ENCODE measurements at regions not wholly inside any gene's neighbourhood (a gene's known extent, or its start where the extent isn't known, plus 50 kb on each side); places are given as distances from the start of the nearest gene placed in this dataset.

- TF ChIP-seq RFX5 (IDR thresholded peaks at IDR 0.05; ENCODE audit: low read depth, low read length) (no peak), EZH2 (IDR thresholded peaks at IDR 0.05; ENCODE audit: borderline replicate concordance, control insufficient read depth, low read depth, low read length) (no peak), MYB (IDR thresholded peaks at IDR 0.05; ENCODE audit: borderline replicate concordance, low read depth, low read length) (no peak), POLR2A (IDR thresholded peaks at IDR 0.05; ENCODE audit: low read depth, low read length) (no peak), FOXM1 (IDR thresholded peaks at IDR 0.05; ENCODE audit: low read depth, low read length) (no peak), SMAD5 (IDR thresholded peaks at IDR 0.05; ENCODE audit: low read depth) (no peak), EED (IDR thresholded peaks at IDR 0.05; ENCODE audit: low read depth) (no peak), MTA2 (IDR thresholded peaks at IDR 0.05; ENCODE audit: low read depth) (no peak), RAD21 (IDR thresholded peaks at IDR 0.05; ENCODE audit: insufficient read depth, low read depth, low read length) (no peak), EGR1 (IDR thresholded peaks at IDR 0.05; ENCODE audit: borderline replicate concordance in 1 of 2, low read depth in 2 of 2, low read length in 2 of 2) (no peak), ZNF207 (IDR thresholded peaks at IDR 0.05; ENCODE audit: borderline replicate concordance) (no peak)
- TF ChIP-seq, protein P1, sequence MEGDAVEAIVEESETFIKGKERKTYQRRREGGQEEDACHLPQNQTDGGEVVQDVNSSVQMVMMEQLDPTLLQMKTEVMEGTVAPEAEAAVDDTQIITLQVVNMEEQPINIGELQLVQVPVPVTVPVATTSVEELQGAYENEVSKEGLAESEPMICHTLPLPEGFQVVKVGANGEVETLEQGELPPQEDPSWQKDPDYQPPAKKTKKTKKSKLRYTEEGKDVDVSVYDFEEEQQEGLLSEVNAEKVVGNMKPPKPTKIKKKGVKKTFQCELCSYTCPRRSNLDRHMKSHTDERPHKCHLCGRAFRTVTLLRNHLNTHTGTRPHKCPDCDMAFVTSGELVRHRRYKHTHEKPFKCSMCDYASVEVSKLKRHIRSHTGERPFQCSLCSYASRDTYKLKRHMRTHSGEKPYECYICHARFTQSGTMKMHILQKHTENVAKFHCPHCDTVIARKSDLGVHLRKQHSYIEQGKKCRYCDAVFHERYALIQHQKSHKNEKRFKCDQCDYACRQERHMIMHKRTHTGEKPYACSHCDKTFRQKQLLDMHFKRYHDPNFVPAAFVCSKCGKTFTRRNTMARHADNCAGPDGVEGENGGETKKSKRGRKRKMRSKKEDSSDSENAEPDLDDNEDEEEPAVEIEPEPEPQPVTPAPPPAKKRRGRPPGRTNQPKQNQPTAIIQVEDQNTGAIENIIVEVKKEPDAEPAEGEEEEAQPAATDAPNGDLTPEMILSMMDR (IDR thresholded peaks at IDR 0.05 in 2 of 3, conservative IDR thresholded peaks at IDR 0.05 in 1 of 3; ENCODE audit: control insufficient read depth in 2 of 3, extremely low read depth in 1 of 3, insufficient read depth in 1 of 3, low read depth in 3 of 3, low read length in 3 of 3): no peak
These were observed 629.8 kb upstream of the SEMA6A start for GRCh38 chr5:117204404-117204803.

Data from GM12878 (cell line).